Activated CD4-positive, alpha-beta T cell treated with anti-CD3 and anti-CD28 coated beads, Interleukin-10, Interleukin-2, amounts not matched to agents 100 ng/mL and 50 ng/mL, durations not matched to agents 16 hours and 8 hours (primary cell): ENCODE measurements at regions not wholly inside any gene's neighbourhood (a gene's known extent, or its start where the extent isn't known, plus 50 kb on each side); places are given as distances from the start of the nearest gene placed in this dataset.
A peak's percentile ranks its signal among the peaks of the same experiment; 100 is the strongest.

Experiments
- DNase-seq: peaks from one replicate; pipeline ENCODE4 v3.0.0-alpha.2; 2020

GRCh38 chr12:123077298-123078119 lies 73.4 kb downstream of the PITPNM2 start:
- DNase-seq = no peak

DNA sequence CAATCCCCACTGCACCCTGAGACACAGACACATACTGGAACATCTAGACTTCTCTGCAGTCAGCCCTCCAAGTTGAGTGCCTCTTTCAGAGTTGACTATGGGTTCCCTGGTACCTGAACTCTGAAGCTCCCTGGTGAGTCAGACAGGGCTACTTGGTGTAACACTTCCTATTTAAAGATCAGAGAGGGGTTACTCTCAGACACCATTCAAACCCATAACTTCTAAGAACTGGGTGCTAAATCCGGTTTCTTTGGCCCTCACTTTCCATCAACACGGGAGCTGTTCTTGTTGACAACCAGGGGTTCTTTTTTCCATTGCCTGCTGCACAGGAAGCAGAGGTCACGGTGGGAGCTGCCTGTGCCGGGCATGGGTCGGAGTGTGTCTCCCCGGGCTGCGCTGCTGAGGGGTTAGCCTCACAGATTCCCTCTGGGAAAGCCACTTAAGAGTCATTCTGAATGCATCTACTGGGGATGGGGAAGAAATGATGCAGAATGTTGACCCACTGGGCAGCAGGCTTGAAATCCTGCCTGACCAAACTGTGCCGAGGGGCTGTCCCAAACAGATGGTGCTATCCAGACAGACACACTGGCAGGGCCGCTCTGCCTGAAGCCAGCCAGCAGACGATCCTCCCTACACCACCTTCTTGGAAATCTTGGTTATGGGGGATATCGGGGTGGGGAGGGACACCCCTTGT lies 74.1 kb downstream of the PITPNM2 start:
- DNase-seq = peak; percentile 87

GRCh38 chr12:123075646-123076171 lies 75.2 kb downstream of the PITPNM2 start:
- DNase-seq = peak; percentile 85

DNA sequence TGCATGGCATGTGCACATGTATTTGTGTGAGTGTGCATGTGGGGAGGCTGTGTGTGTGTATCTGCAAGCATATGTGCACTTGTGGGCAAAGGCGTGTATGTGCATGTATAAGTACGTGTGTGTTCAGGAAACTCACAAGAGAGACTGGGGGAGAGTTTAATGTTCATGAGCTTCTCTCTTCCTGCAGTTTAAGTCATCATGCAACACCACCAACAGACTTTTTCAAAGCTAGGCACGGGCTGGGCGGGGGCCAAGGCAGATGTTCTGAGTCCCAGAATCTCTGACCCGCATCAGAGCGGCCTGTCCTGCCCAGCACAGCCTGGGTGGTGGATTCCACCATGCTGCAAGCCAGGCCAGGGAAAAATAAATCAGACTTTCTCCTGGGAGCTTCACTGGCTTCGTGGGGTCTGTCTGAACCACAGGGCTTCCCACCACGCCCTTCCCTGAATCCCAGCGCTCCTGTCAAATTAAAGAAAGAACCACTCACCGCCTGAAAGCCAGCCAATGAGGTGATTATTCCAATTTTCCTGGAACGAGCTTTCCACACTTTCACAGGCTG lies 75.7 kb downstream of the PITPNM2 start:
- peak; percentile 25 for DNase-seq

DNA sequence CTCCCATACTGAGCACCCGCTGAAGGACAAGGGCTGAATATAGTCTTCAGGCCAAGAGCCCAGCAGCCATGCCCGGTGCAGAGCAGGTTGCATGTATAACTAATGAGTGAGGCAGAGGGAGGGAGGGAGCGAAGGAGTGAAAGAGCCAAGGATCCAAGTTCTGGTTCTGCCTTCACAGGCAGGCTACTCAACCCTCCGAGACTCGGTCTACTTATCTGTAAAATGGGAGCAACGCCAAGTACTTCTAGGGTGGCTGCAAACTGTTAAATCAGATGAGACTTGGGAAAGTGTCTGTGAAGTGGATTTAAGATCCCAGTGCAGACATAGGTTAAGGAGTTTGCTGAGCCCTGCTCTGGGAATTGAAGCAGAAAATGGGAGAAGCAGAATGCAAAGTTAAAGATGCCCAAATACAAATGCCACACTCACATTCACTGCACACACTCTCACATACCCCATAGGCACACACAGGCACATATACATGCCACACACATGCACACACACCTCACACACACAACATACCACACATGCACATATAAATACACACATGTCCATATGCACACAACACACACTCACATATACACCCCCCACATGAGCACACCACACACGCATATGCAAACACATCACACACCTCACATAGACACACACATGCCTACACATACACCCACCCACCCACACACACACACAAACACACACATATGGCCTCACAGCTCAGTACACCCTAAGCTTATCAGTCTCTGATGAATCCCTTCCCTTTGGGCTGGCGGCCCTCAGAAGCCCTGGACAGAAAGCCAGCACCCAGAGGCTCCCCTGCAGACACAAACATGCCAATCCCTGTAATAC lies 76.7 kb downstream of the PITPNM2 start:
- DNase-seq = no peak

- no peak for DNase-seq
These were observed 77.6 kb downstream of the PITPNM2 start for GRCh38 chr12:123073292-123073691.

DNA sequence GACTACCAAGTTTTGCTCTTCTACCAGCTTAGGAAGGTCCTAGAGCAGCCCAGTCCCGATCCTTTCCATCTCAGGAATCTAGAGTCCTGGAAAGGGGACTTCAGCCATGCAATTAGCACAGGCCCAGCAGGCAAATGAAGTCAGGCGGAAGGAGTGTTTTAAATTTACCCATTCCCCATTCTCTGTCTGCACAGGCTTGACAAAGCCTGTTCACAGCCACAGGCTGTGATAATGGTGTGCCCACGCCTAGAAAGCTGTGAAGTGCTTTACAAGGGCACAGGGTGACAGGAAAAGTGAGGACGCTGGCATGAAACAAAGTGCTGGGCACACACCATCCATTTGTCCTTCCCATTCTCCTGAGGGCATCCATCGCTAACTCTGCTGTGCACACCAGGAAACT lies 79.0 kb downstream of the PITPNM2 start:
- DNase-seq = no peak

GRCh38 chr12:123071099-123071800 lies 79.6 kb downstream of the PITPNM2 start:
- no peak for DNase-seq

- no peak for DNase-seq
These were observed 80.4 kb downstream of the PITPNM2 start for GRCh38 chr12:123070267-123071081.

- DNase-seq = no peak
These were observed 81.2 kb downstream of the PITPNM2 start for GRCh38 chr12:123069436-123070266.

DNA sequence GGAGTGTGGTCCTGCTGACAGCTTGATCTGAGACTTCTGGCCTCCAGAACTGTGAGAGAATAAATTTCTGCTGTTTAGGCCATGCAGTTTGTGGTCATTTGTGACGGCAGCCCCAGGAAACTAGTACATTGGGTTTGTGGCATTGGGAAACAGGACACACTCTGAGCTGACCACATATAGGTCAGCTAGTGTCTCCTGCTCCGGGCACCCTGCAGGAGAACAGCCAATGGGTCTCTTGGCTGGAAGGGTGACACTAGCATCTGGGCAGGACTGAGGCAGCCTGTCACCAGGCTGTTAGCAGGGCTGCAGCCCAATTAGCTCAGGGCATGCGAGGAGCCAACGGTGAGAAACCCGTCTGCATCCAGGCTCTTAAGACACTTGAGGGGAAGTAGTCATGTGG lies 83.2 kb downstream of the PITPNM2 start:
- no peak for DNase-seq

GRCh38 chr12:123066384-123066710 lies 84.5 kb downstream of the PITPNM2 start:
- no peak for DNase-seq

DNA sequence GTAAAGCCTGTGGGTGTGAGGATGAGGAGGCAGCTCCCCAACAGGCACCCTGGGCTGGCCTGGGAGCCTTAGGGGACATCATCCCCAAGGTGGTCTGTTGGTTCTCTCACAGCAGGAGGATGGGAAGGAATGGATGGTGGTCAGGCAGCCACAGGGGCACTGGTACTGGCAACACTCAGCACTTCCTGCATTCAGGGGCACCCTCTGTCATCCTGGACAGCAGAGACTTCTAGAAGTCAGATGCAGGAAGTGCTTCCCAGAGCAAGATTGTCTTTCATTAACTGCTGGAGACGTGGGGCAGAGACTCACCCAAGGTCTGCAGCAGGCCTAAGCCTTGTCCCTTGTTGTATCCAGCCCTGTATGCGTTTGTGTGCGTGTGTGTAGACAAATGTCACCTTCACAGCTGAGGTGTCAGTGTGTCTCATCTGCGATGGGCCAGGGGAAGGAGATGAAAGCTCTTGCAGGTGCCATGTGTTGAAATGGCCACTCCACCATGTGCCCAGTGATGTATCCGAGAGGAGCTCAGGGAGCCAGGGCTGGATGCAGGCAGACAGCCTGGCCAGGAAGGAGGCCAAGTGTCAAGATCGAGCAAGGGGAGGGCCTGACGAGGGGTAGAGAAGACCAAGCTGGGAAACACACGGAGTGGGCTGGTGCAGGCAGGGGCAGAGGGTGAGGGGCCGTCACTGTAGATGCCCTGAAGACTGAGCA lies 85.1 kb downstream of the PITPNM2 start:
- DNase-seq = no peak

GRCh38 chr12:123064885-123065619 lies 84.6 kb downstream of the ARL6IP4 start:
- DNase-seq = no peak

DNA sequence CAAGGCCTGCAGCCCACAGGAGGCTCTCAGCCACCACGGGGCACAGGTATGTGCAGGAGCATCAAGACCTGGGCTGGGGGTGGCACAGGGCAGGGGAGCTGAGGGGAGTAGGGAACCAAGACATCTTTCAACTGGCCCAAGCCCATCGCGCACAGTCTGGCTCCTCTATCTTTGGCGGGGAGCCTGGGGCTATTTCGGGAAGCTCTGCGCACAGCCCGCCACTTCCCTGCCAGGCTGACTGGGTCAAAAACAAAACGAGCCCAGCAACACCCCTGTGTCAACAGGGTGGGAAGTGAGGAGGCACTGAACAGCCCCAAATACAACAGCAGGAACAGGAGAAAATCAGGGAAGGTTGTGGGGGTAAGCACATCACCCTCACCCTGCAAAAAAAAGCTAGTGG lies 83.9 kb downstream of the ARL6IP4 start:
- DNase-seq = no peak

GRCh38 chr12:123063535-123063934 lies 83.1 kb downstream of the ARL6IP4 start:
- no peak for DNase-seq

DNA sequence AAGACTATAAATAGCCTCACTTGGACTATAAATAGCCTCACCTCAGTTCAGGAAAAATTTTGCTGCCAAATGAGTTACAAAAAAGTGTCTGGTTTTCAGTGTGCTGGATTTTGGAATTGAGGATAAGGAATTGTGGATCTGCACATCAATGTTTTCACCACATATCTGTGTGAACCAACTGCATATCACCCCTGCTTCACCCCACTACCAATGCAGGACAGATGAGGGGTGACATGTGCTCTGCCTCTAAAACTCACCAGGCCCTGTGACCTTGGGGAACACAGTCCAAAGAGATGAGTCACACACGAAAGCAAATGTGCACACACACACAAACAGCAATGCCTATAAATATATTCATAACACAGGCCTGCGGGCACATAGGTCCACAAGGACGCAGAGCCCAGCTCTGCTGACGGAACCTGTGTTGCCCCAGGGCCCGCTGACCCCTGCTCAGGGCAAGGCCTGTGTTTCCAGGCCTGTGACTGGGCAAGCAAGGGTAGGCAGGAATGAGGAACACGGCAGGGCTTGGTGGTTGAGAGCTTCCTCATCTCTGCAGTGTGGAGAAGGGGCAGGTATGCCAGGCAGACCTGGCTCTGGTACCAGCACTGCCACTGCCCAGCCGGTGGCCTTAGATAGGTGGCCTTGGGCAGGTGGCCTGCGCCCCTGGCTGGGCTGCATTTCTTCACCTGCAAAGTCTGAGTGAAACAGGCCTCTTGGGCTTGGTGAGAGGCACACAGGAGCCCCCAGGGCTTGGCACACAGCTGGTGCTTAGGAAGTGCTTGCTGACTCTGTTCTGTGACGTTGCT lies 82.4 kb downstream of the ARL6IP4 start:
- DNase-seq = no peak
